Esophagus muscularis mucosa (tissue), 4 donors: ENCODE measurements at regions not wholly inside any gene's neighbourhood (a gene's known extent, or its start where the extent isn't known, plus 50 kb on each side); places are given as distances from the start of the nearest gene placed in this dataset.

ENCODE experiments used
- DNase-seq: peaks from one replicate; pipeline ENCODE4 v3.0.0-alpha.2; 2017; ENCODE audit errors: extremely low spot score
- H3K27ac ChIP-seq, 4 donors: fragments of 200-600 bp; sonication (generic); replicated peaks in 1 of 4; 1 replicate in 3 of 4; 2 replicates in 1 of 4; pipeline ENCODE4 v1.5.1; 2016 to 2019; ENCODE audit warnings: mild to moderate bottlenecking in 1 of 4
- H3K27me3 ChIP-seq, 4 donors: fragments of 200-600 bp; sonication (generic); one replicate each; pipeline versions ENCODE4 v1.5.1 to v1.6.0; 2016 to 2019
- H3K36me3 ChIP-seq, 4 donors: fragments of 200-600 bp; sonication (generic); one replicate each; pipeline ENCODE4 v1.5.1; 2016 to 2019
- H3K4me1 ChIP-seq, 4 donors: fragments of 200-600 bp; sonication (generic); one replicate each; pipeline ENCODE4 v1.5.1; 2016 to 2019
- H3K4me3 ChIP-seq, 4 donors: fragments of 200-600 bp; sonication (generic); 1 replicate in 2 of 4; 2 replicates in 2 of 4; pipeline ENCODE4 v1.5.1; 2016 to 2019; ENCODE audit warnings: mild to moderate bottlenecking in 4 of 4, moderate library complexity in 1 of 4
- H3K9me3 ChIP-seq, 4 donors: fragments of 200-600 bp; sonication (generic); 1 replicate in 3 of 4; 2 replicates in 1 of 4; pipeline ENCODE4 v1.5.1; 2016 to 2019
- CTCF ChIP-seq, 3 experiments: fragments of 200-600 bp in 2 of 3; fragments of 450-650 bp in 1 of 3; sonication (generic) in 2 of 3; IDR thresholded peaks; one replicate each; pipeline ENCODE4 v1.5.1; 2017 to 2019; ENCODE audit warnings: antibody characterized with exemption in 3 of 3, mild to moderate bottlenecking in 2 of 3, moderate library complexity in 1 of 3
- EP300 ChIP-seq: sonication (generic); formaldehyde crosslinking; IDR thresholded peaks from one replicate; pipeline ENCODE4 v1.6.1; 2017; ENCODE audit warnings: antibody characterized with exemption
- POLR2A ChIP-seq: fragments of 450-650 bp; IDR thresholded peaks from one replicate; pipeline ENCODE4 v1.6.1; 2017; ENCODE audit warnings: antibody characterized with exemption, moderate library complexity, mild to moderate bottlenecking, low read depth
- POLR2AphosphoS5 ChIP-seq, 2 donors: sonication (generic); formaldehyde crosslinking; IDR thresholded peaks; one replicate each; pipeline ENCODE4 v1.6.1; 2017; ENCODE audit warnings: antibody characterized with exemption in 2 of 2
- WGBS: methylation state at CpG from one replicate; pipeline ENCODE4 v1.1.5; 2018; 5-methylcytosine and 5-hydroxymethylcytosine counted together
- intact Hi-C: fragments of 100-400 bp; cut with DNase I; formaldehyde crosslinking; loops from one replicate; pipeline ENCODE4 v1.15.1; 2023

GRCh38 chr6:47093169-47093568 is 51.0 kb upstream of the ADGRF1 start:
- peaks cover 7 to 50% (median 31%) of the 10 kb centered on the region in 4 donors for H3K4me1 ChIP-seq
- no peak overlapping the region for H3K27ac ChIP-seq
- WGBS = 96% methylated on average over 5 of the region's 5 CpGs
- TF ChIP-seq EP300 (no peak), POLR2AphosphoS5 (IDR thresholded peaks at IDR 0.05) (no peak), POLR2A (no peak), CTCF (IDR thresholded peaks at IDR 0.05) (no peak)
- no peaks in the 10 kb centered on the region for H3K9me3 ChIP-seq
- intact Hi-C loops = no loop called here
- H3K36me3 ChIP-seq = no peaks in the 10 kb centered on the region
- H3K27me3 ChIP-seq = no peaks in the 10 kb centered on the region
- no peak for DNase-seq
- H3K4me3 ChIP-seq = no peak overlapping the region

GRCh38 chr6:47091886-47092668 is 49.9 kb upstream of the ADGRF1 start:
- no peak for TF ChIP-seq POLR2A
- TF ChIP-seq EP300 = no peak
- no peak for TF ChIP-seq POLR2AphosphoS5 (IDR thresholded peaks at IDR 0.05)
- TF ChIP-seq CTCF (IDR thresholded peaks at IDR 0.05) = no peak
- no peak for DNase-seq
- Histone ChIP-seq H3K4me3 (no peak overlapping the region), H3K9me3 (no peaks in the 10 kb centered on the region), H3K27ac (peak overlapping the region in 2 of 4 donors; percentile 8 to 9), H3K4me1 (peaks cover 0 to 39% (median 24%) of the 10 kb centered on the region in 4 donors), H3K36me3 (no peaks in the 10 kb centered on the region), H3K27me3 (no peaks in the 10 kb centered on the region)
- WGBS = 53% methylated on average over 4 of the region's 4 CpGs
- intact Hi-C loops = no loop called here
